Left ventricle myocardium inferior (tissue), 1 donor: ENCODE measurements at regions not wholly inside any gene's neighbourhood (a gene's known extent, or its start where the extent isn't known, plus 50 kb on each side); places are given as distances from the start of the nearest gene placed in this dataset.
A peak's percentile ranks its signal among the peaks of the same experiment; 100 is the strongest.

Source experiments
- DNase-seq: peaks from one replicate; pipeline ENCODE4 v3.0.0-alpha.2; 2020
- H3K27ac ChIP-seq: fragments of 200-600 bp; replicated peaks from 2 replicates; pipeline ENCODE4 v1.8.0; 2021
- H3K27me3 ChIP-seq: fragments of 200-600 bp; 2 replicates; pipeline ENCODE4 v1.8.0; 2021; ENCODE audit warnings: low read depth
- H3K36me3 ChIP-seq: fragments of 200-600 bp; 2 replicates; pipeline ENCODE4 v1.8.0; 2021
- H3K4me1 ChIP-seq: fragments of 200-600 bp; 2 replicates; pipeline ENCODE4 v1.8.0; 2021
- H3K4me3 ChIP-seq: fragments of 200-600 bp; 2 replicates; pipeline ENCODE4 v1.8.0; 2021; ENCODE audit warnings: mild to moderate bottlenecking, moderate library complexity
- H3K9me3 ChIP-seq: fragments of 200-600 bp; replicated peaks from 2 replicates; pipeline ENCODE4 v1.8.0; 2021
- intact Hi-C: fragments of 100-400 bp; cut with micrococcal nuclease; formaldehyde crosslinking; loops from one replicate; pipeline ENCODE4 v1.11.0; 2022
- TF ChIP-seq, protein P1 (sequence below): fragments of 200-600 bp; IDR thresholded peaks from 2 replicates; pipeline ENCODE4 v1.8.0; 2021; ENCODE audit warnings: antibody characterized with exemption, mild to moderate bottlenecking, borderline replicate concordance
- donor health status: DM: no; HTN: yes; CAD: no; lungs with severe emphysema.

DNA sequence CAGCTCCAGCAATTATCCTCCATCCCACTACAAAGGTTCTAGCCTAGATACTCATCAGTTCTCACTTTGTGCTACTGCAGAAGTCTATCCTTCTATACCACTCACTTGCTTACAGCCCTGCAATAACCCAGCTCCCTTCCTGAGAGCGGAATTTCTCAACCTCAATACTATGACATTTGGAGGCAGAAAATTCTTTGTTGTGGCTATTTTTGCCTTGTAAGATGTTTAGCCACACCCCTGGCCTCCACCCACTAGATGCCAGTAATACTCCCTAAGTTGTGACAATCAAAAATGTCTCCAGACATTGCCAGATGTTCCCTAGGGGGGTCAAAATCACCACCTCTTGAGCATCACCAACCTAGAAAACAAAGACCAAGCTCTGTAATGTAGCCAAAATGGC lies 149.5 kb downstream of the QDPR start:
- TF ChIP-seq, protein P1, sequence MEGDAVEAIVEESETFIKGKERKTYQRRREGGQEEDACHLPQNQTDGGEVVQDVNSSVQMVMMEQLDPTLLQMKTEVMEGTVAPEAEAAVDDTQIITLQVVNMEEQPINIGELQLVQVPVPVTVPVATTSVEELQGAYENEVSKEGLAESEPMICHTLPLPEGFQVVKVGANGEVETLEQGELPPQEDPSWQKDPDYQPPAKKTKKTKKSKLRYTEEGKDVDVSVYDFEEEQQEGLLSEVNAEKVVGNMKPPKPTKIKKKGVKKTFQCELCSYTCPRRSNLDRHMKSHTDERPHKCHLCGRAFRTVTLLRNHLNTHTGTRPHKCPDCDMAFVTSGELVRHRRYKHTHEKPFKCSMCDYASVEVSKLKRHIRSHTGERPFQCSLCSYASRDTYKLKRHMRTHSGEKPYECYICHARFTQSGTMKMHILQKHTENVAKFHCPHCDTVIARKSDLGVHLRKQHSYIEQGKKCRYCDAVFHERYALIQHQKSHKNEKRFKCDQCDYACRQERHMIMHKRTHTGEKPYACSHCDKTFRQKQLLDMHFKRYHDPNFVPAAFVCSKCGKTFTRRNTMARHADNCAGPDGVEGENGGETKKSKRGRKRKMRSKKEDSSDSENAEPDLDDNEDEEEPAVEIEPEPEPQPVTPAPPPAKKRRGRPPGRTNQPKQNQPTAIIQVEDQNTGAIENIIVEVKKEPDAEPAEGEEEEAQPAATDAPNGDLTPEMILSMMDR: no peak
- no peaks in the 10 kb centered on the region for H3K4me1 ChIP-seq
- DNase-seq: no peak
- H3K9me3 ChIP-seq: no peaks in the 10 kb centered on the region
- peaks cover 3% of the 10 kb centered on the region for H3K27me3 ChIP-seq
- no peaks in the 10 kb centered on the region for H3K36me3 ChIP-seq
- H3K27ac ChIP-seq: no peak overlapping the region
- intact Hi-C loops: no loop called here
- no peak overlapping the region for H3K4me3 ChIP-seq

DNA sequence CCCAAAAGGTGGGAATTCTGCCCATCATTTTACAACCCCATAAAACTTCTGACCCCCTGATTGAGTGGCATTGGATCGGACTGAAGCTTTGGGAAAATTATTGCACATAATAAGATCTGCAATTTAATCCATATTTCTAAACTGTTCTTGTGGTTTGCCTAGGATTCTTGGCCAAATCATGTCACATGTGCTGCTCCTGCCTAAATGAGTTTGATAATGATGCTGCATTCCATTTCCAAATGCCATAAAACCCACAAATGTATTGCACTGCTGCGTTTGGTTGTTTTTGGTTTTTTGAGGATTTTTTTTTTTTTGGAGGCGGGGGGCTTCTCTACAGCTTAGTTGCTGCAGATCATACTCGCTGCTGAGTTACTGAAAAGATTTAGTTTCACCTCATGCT lies 153.6 kb downstream of the QDPR start:
- TF ChIP-seq, protein P1: no peak
- intact Hi-C loops: no loop called here
- DNase-seq: no peak
- H3K36me3 ChIP-seq: no peaks in the 10 kb centered on the region
- H3K9me3 ChIP-seq: peaks cover 15% of the 10 kb centered on the region
- no peak overlapping the region for H3K27ac ChIP-seq
- no peaks in the 10 kb centered on the region for H3K4me1 ChIP-seq
- no peak overlapping the region for H3K4me3 ChIP-seq
- H3K27me3 ChIP-seq: no peaks in the 10 kb centered on the region

DNA sequence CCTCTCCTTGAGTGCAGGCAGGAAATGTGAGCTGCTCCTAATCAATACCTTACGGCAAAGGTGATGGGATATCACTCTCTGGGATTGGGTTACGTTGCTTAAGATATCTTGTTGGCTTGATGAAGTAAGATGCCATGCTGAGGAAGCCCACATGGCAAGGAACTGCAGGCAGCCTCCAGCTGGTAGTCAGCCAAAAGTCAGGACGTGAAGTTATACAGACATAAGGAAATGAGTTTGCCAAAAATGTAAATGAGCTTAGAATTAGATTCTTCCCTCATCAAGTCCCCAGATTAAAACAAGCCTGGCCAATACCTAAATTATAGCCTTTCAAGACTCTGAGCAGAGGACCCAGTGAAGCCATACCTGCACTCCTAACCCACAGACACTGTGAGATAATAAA lies 155.0 kb downstream of the QDPR start:
- Histone ChIP-seq H3K27ac (no peak overlapping the region), H3K36me3 (no peaks in the 10 kb centered on the region), H3K4me1 (no peaks in the 10 kb centered on the region), H3K27me3 (no peaks in the 10 kb centered on the region), H3K9me3 (peaks cover 15% of the 10 kb centered on the region), H3K4me3 (no peak overlapping the region)
- intact Hi-C loops: no loop called here
- no peak for DNase-seq
- TF ChIP-seq, protein P1: no peak

DNA sequence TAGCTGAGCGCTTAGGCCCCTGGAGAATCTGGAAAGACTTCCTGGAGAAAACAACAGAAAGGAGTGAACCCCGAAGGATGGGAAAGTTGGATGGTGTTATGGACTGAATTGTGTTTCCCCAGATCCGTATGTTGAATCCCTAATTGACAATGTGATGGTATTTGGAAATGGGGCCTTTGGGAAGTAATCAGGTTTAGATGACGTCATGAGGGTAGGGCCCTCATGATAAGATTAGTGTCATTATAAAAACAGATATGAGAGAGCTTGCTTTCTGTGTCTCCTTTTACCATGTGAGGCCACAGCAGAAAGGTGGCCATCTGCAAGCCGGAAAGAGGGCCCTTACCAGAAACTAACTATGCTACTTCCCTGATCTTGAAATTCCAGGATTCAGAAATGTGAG lies 159.5 kb downstream of the QDPR start:
- H3K36me3 ChIP-seq: no peaks in the 10 kb centered on the region
- H3K27me3 ChIP-seq: no peaks in the 10 kb centered on the region
- no peak overlapping the region for H3K4me3 ChIP-seq
- H3K4me1 ChIP-seq: no peaks in the 10 kb centered on the region
- intact Hi-C loops: no loop called here
- H3K9me3 ChIP-seq: peaks cover 15% of the 10 kb centered on the region
- no peak for DNase-seq
- H3K27ac ChIP-seq: no peak overlapping the region
- TF ChIP-seq, protein P1: no peak

DNA sequence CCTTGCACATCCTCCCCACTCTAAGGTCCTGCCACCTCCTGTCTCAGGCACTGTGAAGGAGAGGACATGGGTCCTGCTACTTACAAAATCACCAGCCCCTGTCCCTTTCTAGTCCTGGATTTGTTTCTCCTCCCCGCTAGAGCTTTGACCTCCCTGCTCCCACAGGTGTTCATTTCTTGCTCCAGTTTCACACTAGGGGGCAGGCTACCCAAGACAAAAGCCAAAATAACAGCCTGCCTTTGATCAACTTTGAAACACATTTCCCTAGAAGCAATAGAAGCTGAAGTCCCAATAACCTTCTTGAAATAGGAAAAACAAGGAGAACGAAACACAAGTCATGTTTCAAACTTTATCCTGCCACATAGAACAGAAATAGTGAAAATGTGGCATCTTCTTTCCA lies 164.4 kb downstream of the QDPR start:
- TF ChIP-seq, protein P1: peak; percentile 62
- intact Hi-C loops: loop anchor here (10.0 kb wide), 1 partner anchor 97 kb away; no protein-coding TSS in a partner anchor
- Histone ChIP-seq H3K27me3 (no peaks in the 10 kb centered on the region), H3K9me3 (no peaks in the 10 kb centered on the region), H3K4me3 (no peak overlapping the region), H3K4me1 (no peaks in the 10 kb centered on the region), H3K27ac (no peak overlapping the region), H3K36me3 (no peaks in the 10 kb centered on the region)
- no peak for DNase-seq

GRCh38 chr4:17339376-17339775 lies 172.5 kb downstream of the QDPR start:
- Histone ChIP-seq H3K27me3 (peaks cover 6% of the 10 kb centered on the region), H3K36me3 (no peaks in the 10 kb centered on the region), H3K4me3 (no peak overlapping the region), H3K27ac (no peak overlapping the region), H3K9me3 (no peaks in the 10 kb centered on the region), H3K4me1 (no peaks in the 10 kb centered on the region)
- intact Hi-C loops: no loop called here
- no peak for DNase-seq
- TF ChIP-seq, protein P1: no peak
